ENCODE measurements at regions not wholly inside any gene's neighbourhood (a gene's known extent, or its start where the extent isn't known, plus 50 kb on each side); places are given as distances from the start of the nearest gene placed in this dataset.

- Mint-ChIP-seq H3K4me1 (peaks cover 28% of the 10 kb centered on the region), H3K27ac (no peak overlapping the region), H3K36me3 (ENCODE audit: low read depth) (no peaks in the 10 kb centered on the region), H3K4me3 (no peak overlapping the region), H3K27me3 (ENCODE audit: low read depth, poor library complexity) (peaks cover 11% of the 10 kb centered on the region), H3K9me3 (no peaks in the 10 kb centered on the region)
- TF ChIP-seq CTCF (IDR thresholded peaks at IDR 0.05): no peak
- no peak for DNase-seq
Observed at GRCh38 chr16:51061328-51061727, 89.7 kb downstream of the SALL1 start.

GRCh38 chr16:51057969-51058337, 93.1 kb downstream of the SALL1 start:
- H3K4me1 Mint-ChIP-seq: peaks cover 57% of the 10 kb centered on the region
- H3K27ac Mint-ChIP-seq: no peak overlapping the region
- no peak for TF ChIP-seq CTCF (IDR thresholded peaks at IDR 0.05)
- peaks cover 4% of the 10 kb centered on the region for H3K9me3 Mint-ChIP-seq
- no peaks in the 10 kb centered on the region for H3K36me3 Mint-ChIP-seq (ENCODE audit: low read depth)
- H3K27me3 Mint-ChIP-seq (ENCODE audit: low read depth, poor library complexity): peaks cover 14% of the 10 kb centered on the region
- no peak overlapping the region for H3K4me3 Mint-ChIP-seq
- no peak for DNase-seq

GRCh38 chr16:51057102-51057793, 93.8 kb downstream of the SALL1 start:
- TF ChIP-seq CTCF (IDR thresholded peaks at IDR 0.05): no peak
- Mint-ChIP-seq H3K27me3 (ENCODE audit: low read depth, poor library complexity) (peaks cover 9% of the 10 kb centered on the region), H3K4me3 (no peak overlapping the region), H3K27ac (no peak overlapping the region), H3K36me3 (ENCODE audit: low read depth) (no peaks in the 10 kb centered on the region), H3K4me1 (peaks cover 57% of the 10 kb centered on the region), H3K9me3 (peaks cover 4% of the 10 kb centered on the region)
- no peak for DNase-seq

- no peak for TF ChIP-seq CTCF (IDR thresholded peaks at IDR 0.05)
- peaks cover 4% of the 10 kb centered on the region for H3K9me3 Mint-ChIP-seq
- DNase-seq: no peak
- no peak overlapping the region for H3K27ac Mint-ChIP-seq
- H3K27me3 Mint-ChIP-seq (ENCODE audit: low read depth, poor library complexity): peaks cover 6% of the 10 kb centered on the region
- H3K4me3 Mint-ChIP-seq: no peak overlapping the region
- peaks cover 57% of the 10 kb centered on the region for H3K4me1 Mint-ChIP-seq
- no peaks in the 10 kb centered on the region for H3K36me3 Mint-ChIP-seq (ENCODE audit: low read depth)
Observed at GRCh38 chr16:51056331-51056730, 94.7 kb downstream of the SALL1 start.

- peaks cover 4% of the 10 kb centered on the region for H3K9me3 Mint-ChIP-seq
Observed at GRCh38 chr16:51055434-51055833, 95.6 kb downstream of the SALL1 start.

More at GRCh38 chr16:51055434-51055833, 95.6 kb downstream of the SALL1 start:
- H3K4me1 Mint-ChIP-seq: peaks cover 50% of the 10 kb centered on the region
- no peak overlapping the region for H3K27ac Mint-ChIP-seq
- no peak overlapping the region for H3K4me3 Mint-ChIP-seq
- peaks cover 3% of the 10 kb centered on the region for H3K27me3 Mint-ChIP-seq (ENCODE audit: low read depth, poor library complexity)
- no peak for TF ChIP-seq CTCF (IDR thresholded peaks at IDR 0.05)
- no peaks in the 10 kb centered on the region for H3K36me3 Mint-ChIP-seq (ENCODE audit: low read depth)
- no peak for DNase-seq

Data from nephron progenitor cell (in vitro differentiated cells).